ENCODE measurements at regions not wholly inside any gene's neighbourhood (a gene's known extent, or its start where the extent isn't known, plus 50 kb on each side); places are given as distances from the start of the nearest gene placed in this dataset.

GRCh38 chr6:132973514-132973993, 159.2 kb downstream of the RPS12 start:
- no peak for DNase-seq (ENCODE audit: low read depth)

DNA sequence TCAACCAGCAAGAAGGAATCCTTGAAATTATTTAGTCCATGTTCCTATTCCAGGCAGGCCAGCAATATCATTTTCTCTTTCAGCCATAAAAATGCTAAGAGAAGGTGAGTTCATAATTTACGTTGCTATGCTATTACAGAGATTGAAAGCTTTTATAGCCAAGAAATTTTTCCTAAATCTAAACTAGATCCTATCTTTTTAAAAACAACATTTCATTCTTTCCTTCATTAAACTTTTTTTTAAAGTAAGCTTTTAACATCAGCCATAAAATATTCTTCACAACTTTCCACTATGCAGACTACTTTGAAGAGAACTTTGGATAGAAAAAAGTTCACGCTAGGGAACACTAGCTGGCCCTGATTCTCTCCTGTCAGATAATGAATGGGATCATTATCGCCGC, 159.8 kb downstream of the RPS12 start:
- no peak for DNase-seq (ENCODE audit: low read depth)

GRCh38 chr6:132977413-132977812, 163.0 kb downstream of the RPS12 start:
- DNase-seq (ENCODE audit: low read depth), result no peak

DNA sequence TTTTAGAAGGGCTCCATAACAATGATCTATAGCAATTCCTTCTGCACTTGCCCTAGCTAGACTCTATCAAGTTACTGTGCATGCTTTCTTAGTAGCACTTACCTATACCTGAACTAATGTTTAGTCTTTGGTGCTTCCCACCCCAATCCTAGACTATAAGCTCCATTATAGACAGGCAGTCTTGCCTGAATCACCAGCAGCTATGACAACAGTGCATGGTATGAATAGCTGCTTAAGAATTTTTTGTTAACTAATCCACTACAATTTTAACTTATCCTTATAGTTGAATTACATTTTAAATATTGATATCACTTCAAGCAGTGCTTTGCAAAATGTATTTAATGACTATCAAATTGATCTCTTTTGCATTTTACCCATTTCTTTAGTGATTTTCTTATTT, 164.3 kb downstream of the RPS12 start:
- no peak for DNase-seq (ENCODE audit: low read depth)

DNA sequence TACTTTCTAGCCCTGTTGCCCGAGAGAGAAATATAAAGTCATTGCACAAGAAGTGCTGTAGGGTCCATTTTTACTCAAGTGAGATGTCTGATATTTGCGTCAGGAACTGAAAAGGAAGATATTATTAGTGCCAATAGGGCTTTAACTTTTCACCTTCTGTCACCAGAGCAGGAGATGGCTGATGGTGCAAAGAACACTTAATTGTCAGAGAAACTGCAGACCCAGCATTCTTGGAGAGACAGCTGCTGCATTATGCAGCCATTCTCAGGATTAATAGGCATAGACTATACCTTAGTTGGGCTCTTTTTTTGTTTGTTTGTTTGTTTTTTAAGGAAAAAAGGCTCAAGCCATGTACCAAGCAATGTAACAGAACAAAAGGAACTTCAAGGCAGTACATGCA, 179.4 kb downstream of the RPS12 start:
- no peak for DNase-seq (ENCODE audit: low read depth)

- DNase-seq (ENCODE audit: low read depth), result no peak
These were observed 180.6 kb downstream of the RPS12 start for GRCh38 chr6:132995009-132995408.

DNA sequence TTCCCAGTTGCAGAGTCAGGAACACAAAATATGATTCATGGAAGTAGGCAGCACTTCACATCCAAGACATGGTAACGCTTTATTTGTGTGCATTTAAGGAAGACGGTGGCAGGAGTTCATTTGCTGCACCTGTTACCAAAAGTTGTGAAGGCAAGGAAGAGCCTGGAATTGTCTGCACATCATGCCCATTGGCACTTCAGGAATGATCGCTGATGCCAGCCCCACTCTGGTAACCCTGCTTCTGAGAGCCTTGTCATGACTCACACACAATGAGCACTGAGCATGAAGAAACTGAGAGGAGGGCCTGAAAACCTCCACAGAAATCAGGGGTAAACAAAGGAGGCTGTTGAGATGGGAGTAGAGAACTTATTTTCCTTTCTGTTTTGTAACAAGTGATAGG, 181.1 kb downstream of the RPS12 start:
- DNase-seq (ENCODE audit: low read depth), result no peak

DNA sequence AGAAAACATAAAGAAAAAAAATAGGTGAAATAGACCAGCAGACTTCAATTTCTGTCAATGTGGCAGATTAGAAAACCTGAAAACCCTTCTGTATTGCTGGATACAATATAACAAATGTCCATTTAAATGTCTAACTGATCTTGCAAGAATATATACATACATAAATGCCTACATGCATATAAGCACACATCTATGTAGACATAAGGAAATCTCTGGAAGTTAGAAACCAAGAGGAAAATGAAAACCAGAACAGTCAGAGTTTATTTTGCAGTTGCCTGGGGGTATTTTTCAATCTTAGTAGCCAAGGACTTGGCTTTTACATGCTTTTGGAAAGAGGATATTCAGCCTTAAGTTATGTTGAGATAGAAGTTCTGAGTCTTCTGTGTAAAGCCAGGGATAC, 184.0 kb downstream of the RPS12 start:
- DNase-seq (ENCODE audit: low read depth), result no peak

DNA sequence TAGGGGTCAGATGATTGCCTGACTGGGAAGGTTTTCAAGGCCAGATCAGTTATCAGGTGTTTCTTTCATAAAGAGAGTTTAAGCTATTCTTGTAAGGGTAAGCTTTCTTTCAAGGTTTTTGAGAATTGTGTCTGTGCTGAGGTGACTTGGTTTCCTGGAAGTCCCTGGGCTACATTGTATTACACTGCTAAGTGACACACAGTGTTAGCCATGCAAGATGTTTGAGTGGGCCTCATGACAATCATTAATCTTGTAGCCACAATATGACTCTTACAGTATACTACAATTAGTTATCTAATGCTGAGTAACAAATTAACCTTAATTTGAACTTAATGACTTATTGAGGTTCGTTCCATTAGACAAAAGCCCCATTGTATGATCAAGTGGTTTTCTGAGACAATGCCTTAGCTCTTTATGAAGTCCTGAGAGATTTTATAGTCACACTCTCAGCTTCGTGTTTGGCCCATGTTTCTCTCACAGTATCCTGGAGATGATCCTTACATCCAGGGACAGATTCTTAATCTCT, 186.7 kb downstream of the RPS12 start:
- no peak for DNase-seq (ENCODE audit: low read depth)

- no peak for DNase-seq (ENCODE audit: low read depth)
These were observed 190.0 kb downstream of the RPS12 start for GRCh38 chr6:133004304-133004884.

GRCh38 chr6:133012774-133013173, 198.4 kb downstream of the RPS12 start:
- no peak for DNase-seq (ENCODE audit: low read depth)

- no peak for DNase-seq (ENCODE audit: low read depth)
These were observed 202.3 kb downstream of the RPS12 start for GRCh38 chr6:133016631-133017030.

- DNase-seq (ENCODE audit: low read depth), result no peak
These were observed 203.2 kb downstream of the RPS12 start for GRCh38 chr6:133017581-133017980.

DNA sequence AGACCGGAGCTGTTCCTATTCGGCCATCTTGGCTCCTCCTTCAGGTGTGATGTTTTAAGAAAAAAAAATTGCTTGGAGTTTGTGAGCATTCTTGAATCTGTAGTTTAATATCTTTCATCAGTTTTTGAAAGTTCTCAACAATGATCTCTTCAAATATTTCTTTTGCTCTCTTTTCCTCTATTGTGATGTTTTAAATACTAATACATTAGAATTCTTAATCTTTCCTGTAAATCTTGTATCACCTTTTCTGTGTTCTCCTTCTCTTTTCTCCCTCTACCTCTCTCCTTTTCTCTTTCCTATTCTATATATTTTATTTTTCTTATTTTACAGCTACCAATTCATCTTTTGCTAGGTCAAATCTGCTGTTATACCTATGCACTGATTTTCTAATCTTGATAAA, 212.3 kb downstream of the RPS12 start:
- DNase-seq (ENCODE audit: low read depth), result no peak

- no peak for DNase-seq (ENCODE audit: low read depth)
These were observed 207.9 kb upstream of the EYA4 start for GRCh38 chr6:133033263-133033662.

- no peak for DNase-seq (ENCODE audit: low read depth)
These were observed 206.5 kb upstream of the EYA4 start for GRCh38 chr6:133034509-133035206.

DNA sequence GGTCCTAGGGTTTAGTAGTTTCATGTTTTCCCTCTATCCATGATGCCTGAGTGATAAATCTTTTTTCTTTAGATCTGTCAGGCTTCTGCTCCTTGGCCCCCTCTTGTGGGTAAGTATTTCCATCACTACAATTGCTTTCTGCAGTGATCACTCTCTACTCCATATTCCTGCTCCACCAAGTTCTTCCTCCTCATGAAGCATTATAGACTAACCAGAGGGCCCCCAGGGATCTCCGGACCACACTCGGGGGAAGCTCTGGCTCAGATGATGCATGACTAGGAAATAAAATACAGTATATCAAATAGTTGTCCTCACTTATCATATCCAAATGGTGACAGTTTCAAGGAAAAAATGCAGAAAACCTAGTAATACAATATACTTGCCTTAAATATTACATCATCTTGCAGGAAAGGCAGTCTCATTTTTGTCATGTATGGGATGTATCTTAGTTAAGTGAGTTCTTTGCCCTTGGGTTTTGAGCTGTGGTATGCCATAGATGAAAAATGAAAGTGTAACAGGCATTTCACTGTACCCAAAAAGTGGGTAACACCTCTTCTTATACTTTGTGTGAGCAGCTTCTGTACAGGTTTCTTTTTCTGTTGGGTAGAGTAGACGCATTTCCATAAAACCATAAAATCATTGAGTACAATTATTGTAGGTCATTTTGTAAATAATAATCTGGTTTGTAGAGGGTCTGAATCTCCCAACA, 200.9 kb upstream of the EYA4 start:
- DNase-seq (ENCODE audit: low read depth), result no peak

- no peak for DNase-seq (ENCODE audit: low read depth)
These were observed 200.2 kb upstream of the EYA4 start for GRCh38 chr6:133040803-133041419.

- DNase-seq (ENCODE audit: low read depth), result no peak
These were observed 198.5 kb upstream of the EYA4 start for GRCh38 chr6:133042550-133043120.

DNA sequence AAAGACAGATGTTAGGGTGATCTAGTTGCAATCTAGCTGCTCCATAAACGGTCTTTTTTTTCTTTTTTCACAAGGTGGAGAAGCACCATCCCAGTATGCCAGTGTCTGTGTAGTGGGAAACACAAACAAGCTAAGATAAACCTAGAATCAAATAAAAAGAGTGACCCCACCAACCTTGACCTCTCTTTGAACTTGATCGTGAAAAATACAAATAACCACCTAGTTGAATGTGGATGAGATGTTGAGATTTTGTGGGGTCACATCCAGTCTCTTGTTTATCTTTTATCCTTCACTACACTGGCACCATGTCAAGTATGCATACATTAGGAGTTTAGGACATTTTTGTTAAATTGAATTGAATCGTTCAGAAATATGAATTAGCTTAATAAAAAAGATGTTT, 194.6 kb upstream of the EYA4 start:
- no peak for DNase-seq (ENCODE audit: low read depth)

DNA sequence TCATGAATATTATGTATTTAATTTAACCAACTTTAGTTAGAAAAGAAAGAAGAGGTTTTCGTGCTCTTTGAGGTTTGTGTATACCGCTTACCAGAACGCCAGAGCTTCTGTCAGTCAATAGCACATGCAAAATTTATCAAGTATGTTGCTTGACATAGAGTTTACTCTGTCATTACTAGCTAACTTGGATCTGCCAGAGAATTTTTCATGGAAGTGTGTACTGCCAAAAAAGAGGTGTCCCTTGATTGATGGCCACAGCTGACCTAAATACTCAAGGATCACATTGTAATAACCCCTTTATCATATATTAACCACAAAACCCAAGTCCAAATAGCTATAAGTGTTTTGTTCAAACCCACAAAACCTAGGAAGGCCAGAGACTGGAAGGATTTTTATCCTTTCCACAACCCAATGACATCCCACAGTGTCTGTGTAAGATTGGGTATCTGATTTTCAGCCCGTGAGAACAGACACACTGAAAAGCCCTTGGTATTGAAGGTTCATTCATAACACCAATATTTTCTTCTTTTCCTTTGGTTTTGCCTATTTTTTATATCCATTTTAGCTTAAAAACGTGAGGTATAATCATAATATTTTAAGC, 194.0 kb upstream of the EYA4 start:
- DNase-seq (ENCODE audit: low read depth), result no peak

DNA sequence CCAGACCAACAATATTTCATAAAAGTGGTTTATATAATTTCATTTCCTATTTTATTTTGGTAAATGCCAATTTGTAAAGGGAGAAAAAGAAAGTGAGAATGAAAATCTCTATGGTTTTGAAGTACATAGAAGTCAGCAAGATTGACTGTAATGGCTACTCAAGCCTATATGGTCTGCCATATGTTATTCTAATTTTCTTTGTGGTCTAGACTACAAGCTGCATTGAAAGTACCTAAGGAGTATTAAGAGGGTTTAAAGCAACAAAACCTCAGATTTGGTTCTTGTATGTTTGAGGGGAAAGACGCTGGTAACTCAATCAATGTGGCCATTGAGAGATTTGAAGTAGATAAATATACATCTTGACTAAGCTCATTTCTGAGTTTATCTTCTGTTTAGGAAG, 193.5 kb upstream of the EYA4 start:
- DNase-seq (ENCODE audit: low read depth), result no peak

Data from T follicular helper cell (primary cell).